ENCODE measurements at regions not wholly inside any gene's neighbourhood (a gene's known extent, or its start where the extent isn't known, plus 50 kb on each side); places are given as distances from the start of the nearest gene placed in this dataset.

DNA sequence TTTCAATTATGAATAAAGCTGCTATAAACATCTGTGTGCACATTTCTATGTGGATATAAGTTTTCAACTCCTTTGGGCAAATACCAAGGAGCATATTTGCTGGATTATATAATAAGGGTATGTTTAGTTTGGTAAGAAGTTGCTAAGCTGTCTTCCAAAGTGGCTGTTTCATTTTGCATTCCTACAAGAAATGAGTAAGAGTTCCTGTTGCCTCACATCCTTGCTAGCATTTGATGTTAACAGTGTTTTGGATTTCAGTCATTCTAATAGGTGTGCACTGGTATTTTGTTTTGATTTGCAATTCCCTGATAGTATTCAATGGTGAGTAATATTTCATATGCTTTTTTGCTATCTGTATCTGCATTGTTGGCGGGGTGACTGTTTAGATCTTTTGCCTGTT lies 120.7 kb upstream of the MDFIC2 start:
- TF ChIP-seq MYC (IDR thresholded peaks at IDR 0.05; ENCODE audit: low read depth, low read length) = no peak
- no peak for TF ChIP-seq MYC (CRISPR knock-in tag; IDR thresholded peaks at IDR 0.05; ENCODE audit: borderline replicate concordance, low read depth)
- TF ChIP-seq POLR2A (conservative IDR thresholded peaks at IDR 0.05) = no peak
- TF ChIP-seq SREBF1 (IDR thresholded peaks at IDR 0.05; ENCODE audit: borderline replicate concordance, low read depth, low read length) = no peak
- no peak for TF ChIP-seq RBBP5 (IDR thresholded peaks at IDR 0.05; ENCODE audit: borderline replicate concordance, insufficient read depth, low read length, poor library complexity, severe bottlenecking)
- TF ChIP-seq, protein P1, sequence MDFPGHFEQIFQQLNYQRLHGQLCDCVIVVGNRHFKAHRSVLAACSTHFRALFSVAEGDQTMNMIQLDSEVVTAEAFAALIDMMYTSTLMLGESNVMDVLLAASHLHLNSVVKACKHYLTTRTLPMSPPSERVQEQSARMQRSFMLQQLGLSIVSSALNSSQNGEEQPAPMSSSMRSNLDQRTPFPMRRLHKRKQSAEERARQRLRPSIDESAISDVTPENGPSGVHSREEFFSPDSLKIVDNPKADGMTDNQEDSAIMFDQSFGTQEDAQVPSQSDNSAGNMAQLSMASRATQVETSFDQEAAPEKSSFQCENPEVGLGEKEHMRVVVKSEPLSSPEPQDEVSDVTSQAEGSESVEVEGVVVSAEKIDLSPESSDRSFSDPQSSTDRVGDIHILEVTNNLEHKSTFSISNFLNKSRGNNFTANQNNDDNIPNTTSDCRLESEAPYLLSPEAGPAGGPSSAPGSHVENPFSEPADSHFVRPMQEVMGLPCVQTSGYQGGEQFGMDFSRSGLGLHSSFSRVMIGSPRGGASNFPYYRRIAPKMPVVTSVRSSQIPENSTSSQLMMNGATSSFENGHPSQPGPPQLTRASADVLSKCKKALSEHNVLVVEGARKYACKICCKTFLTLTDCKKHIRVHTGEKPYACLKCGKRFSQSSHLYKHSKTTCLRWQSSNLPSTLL (IDR thresholded peaks at IDR 0.05) = no peak
- TF ChIP-seq, protein P2, sequence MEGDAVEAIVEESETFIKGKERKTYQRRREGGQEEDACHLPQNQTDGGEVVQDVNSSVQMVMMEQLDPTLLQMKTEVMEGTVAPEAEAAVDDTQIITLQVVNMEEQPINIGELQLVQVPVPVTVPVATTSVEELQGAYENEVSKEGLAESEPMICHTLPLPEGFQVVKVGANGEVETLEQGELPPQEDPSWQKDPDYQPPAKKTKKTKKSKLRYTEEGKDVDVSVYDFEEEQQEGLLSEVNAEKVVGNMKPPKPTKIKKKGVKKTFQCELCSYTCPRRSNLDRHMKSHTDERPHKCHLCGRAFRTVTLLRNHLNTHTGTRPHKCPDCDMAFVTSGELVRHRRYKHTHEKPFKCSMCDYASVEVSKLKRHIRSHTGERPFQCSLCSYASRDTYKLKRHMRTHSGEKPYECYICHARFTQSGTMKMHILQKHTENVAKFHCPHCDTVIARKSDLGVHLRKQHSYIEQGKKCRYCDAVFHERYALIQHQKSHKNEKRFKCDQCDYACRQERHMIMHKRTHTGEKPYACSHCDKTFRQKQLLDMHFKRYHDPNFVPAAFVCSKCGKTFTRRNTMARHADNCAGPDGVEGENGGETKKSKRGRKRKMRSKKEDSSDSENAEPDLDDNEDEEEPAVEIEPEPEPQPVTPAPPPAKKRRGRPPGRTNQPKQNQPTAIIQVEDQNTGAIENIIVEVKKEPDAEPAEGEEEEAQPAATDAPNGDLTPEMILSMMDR (IDR thresholded peaks at IDR 0.05 in 2 of 3, conservative IDR thresholded peaks at IDR 0.05 in 1 of 3; ENCODE audit: insufficient read depth in 2 of 3, low read depth in 1 of 3, low read length in 3 of 3) = no peak
- no peak for TF ChIP-seq ETS2 (tag; IDR thresholded peaks at IDR 0.05; ENCODE audit: borderline replicate concordance, poor library complexity, severe bottlenecking)
- TF ChIP-seq ZNF766 (CRISPR knock-in tag; conservative IDR thresholded peaks at IDR 0.05) = no peak
- TF ChIP-seq, protein P3, sequence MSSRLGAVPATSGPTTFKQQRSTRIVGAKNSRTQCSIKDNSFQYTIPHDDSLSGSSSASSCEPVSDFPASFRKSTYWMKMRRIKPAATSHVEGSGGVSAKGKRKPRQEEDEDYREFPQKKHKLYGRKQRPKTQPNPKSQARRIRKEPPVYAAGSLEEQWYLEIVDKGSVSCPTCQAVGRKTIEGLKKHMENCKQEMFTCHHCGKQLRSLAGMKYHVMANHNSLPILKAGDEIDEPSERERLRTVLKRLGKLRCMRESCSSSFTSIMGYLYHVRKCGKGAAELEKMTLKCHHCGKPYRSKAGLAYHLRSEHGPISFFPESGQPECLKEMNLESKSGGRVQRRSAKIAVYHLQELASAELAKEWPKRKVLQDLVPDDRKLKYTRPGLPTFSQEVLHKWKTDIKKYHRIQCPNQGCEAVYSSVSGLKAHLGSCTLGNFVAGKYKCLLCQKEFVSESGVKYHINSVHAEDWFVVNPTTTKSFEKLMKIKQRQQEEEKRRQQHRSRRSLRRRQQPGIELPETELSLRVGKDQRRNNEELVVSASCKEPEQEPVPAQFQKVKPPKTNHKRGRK (tag; IDR thresholded peaks at IDR 0.05) = no peak
- no peak for TF ChIP-seq PURB (CRISPR knock-in tag; IDR thresholded peaks at IDR 0.05; ENCODE audit: low read depth)
- TF ChIP-seq TAF9B (IDR thresholded peaks at IDR 0.05; ENCODE audit: partially characterized antibody) = no peak
